HUES48 (cell line): ENCODE measurements at regions not wholly inside any gene's neighbourhood (a gene's known extent, or its start where the extent isn't known, plus 50 kb on each side); places are given as distances from the start of the nearest gene placed in this dataset.

Experiments
- H3K27ac ChIP-seq: one replicate; pipeline ENCODE4 v1.7.0; 2013; ENCODE audit warnings: low read depth, low read length, inconsistent platforms
- H3K27me3 ChIP-seq: 2 replicates; pipeline ENCODE4 v1.6.1; 2013; ENCODE audit warnings: mild to moderate bottlenecking, low read length; ENCODE audit not compliant: control insufficient read depth, insufficient read depth
- H3K36me3 ChIP-seq: 2 replicates; pipeline ENCODE4 v1.6.1; 2013; ENCODE audit warnings: low read length; ENCODE audit not compliant: control insufficient read depth, insufficient read depth
- H3K4me1 ChIP-seq: 2 replicates; pipeline ENCODE4 v1.6.1; 2013; ENCODE audit warnings: mild to moderate bottlenecking, low read length; ENCODE audit not compliant: control insufficient read depth, insufficient read depth
- H3K4me3 ChIP-seq: 2 replicates; pipeline ENCODE4 v1.5.1; 2013; ENCODE audit warnings: mild to moderate bottlenecking, low read depth, low read length
- H3K9ac ChIP-seq: 2 replicates; pipeline ENCODE4 v1.6.1; 2013; ENCODE audit warnings: mild to moderate bottlenecking, low read depth, low read length, moderate library complexity
- H3K9me3 ChIP-seq: 2 replicates; pipeline ENCODE4 v1.6.1; 2013; ENCODE audit warnings: low read length; ENCODE audit not compliant: control insufficient read depth, insufficient read depth

- H3K27me3 ChIP-seq: peaks cover 42% of the 10 kb centered on the region
- H3K4me3 ChIP-seq: no peak overlapping the region
- peaks cover 29% of the 10 kb centered on the region for H3K4me1 ChIP-seq
- H3K27ac ChIP-seq: no peak overlapping the region
- no peaks in the 10 kb centered on the region for H3K36me3 ChIP-seq
- H3K9ac ChIP-seq: no peak overlapping the region
- H3K9me3 ChIP-seq: no peaks in the 10 kb centered on the region
Observed at GRCh38 chr18:26649193-26649543, 100.8 kb upstream of the KCTD1 start.

- H3K9ac ChIP-seq: no peak overlapping the region
- H3K9me3 ChIP-seq: no peaks in the 10 kb centered on the region
- H3K4me3 ChIP-seq: no peak overlapping the region
- H3K27me3 ChIP-seq: peaks cover 37% of the 10 kb centered on the region
- no peak overlapping the region for H3K27ac ChIP-seq
- no peaks in the 10 kb centered on the region for H3K36me3 ChIP-seq
- H3K4me1 ChIP-seq: peaks cover 29% of the 10 kb centered on the region
Observed at GRCh38 chr18:26648509-26649192, 100.3 kb upstream of the KCTD1 start.

GRCh38 chr18:26646901-26647300 lies 98.5 kb upstream of the KCTD1 start:
- no peak overlapping the region for H3K4me3 ChIP-seq
- H3K27me3 ChIP-seq: peaks cover 19% of the 10 kb centered on the region
- H3K36me3 ChIP-seq: no peaks in the 10 kb centered on the region
- H3K9ac ChIP-seq: no peak overlapping the region
- H3K27ac ChIP-seq: no peak overlapping the region
- peaks cover 12% of the 10 kb centered on the region for H3K4me1 ChIP-seq
- H3K9me3 ChIP-seq: no peaks in the 10 kb centered on the region

GRCh38 chr18:26642440-26643348 lies 94.3 kb upstream of the KCTD1 start:
- no peaks in the 10 kb centered on the region for H3K36me3 ChIP-seq
- no peaks in the 10 kb centered on the region for H3K27me3 ChIP-seq
- H3K4me1 ChIP-seq: no peaks in the 10 kb centered on the region
- H3K9ac ChIP-seq: no peak overlapping the region
- no peaks in the 10 kb centered on the region for H3K9me3 ChIP-seq
- H3K4me3 ChIP-seq: no peak overlapping the region
- H3K27ac ChIP-seq: no peak overlapping the region

- no peaks in the 10 kb centered on the region; the same call in 1 of the 2 replicates for H3K4me1 ChIP-seq
- no peaks in the 10 kb centered on the region for H3K27me3 ChIP-seq
- H3K4me3 ChIP-seq: no peak overlapping the region
Observed at GRCh38 chr18:26640541-26640940, 92.2 kb upstream of the KCTD1 start.

GRCh38 chr18:26639149-26639548 lies 90.8 kb upstream of the KCTD1 start:
- H3K27ac ChIP-seq: no peak overlapping the region
- H3K27me3 ChIP-seq: no peaks in the 10 kb centered on the region
- H3K36me3 ChIP-seq: no peaks in the 10 kb centered on the region
- no peak overlapping the region for H3K4me3 ChIP-seq
- no peak overlapping the region for H3K9ac ChIP-seq
- H3K4me1 ChIP-seq: no peaks in the 10 kb centered on the region; the same call in 1 of the 2 replicates
- no peaks in the 10 kb centered on the region for H3K9me3 ChIP-seq

More at GRCh38 chr18:26640541-26640940, 92.2 kb upstream of the KCTD1 start:
- no peak overlapping the region for H3K9ac ChIP-seq
- H3K36me3 ChIP-seq: no peaks in the 10 kb centered on the region
- H3K27ac ChIP-seq: no peak overlapping the region
- H3K9me3 ChIP-seq: no peaks in the 10 kb centered on the region

GRCh38 chr18:26637983-26638382 lies 89.6 kb upstream of the KCTD1 start:
- Histone ChIP-seq H3K4me1 (no peaks in the 10 kb centered on the region; the same call in 1 of the 2 replicates), H3K27me3 (no peaks in the 10 kb centered on the region)

GRCh38 chr18:26637324-26637723 lies 89.0 kb upstream of the KCTD1 start:
- Histone ChIP-seq H3K36me3 (no peaks in the 10 kb centered on the region), H3K9me3 (no peaks in the 10 kb centered on the region), H3K4me3 (no peak overlapping the region), H3K9ac (no peak overlapping the region), H3K27ac (peak overlapping the region; percentile 42), H3K27me3 (no peaks in the 10 kb centered on the region), H3K4me1 (no peaks in the 10 kb centered on the region; the same call in 1 of the 2 replicates)

More at GRCh38 chr18:26637983-26638382, 89.6 kb upstream of the KCTD1 start:
- Histone ChIP-seq H3K9me3 (no peaks in the 10 kb centered on the region), H3K27ac (no peak overlapping the region), H3K9ac (no peak overlapping the region), H3K36me3 (no peaks in the 10 kb centered on the region), H3K4me3 (no peak overlapping the region)

- Histone ChIP-seq H3K4me1 (no peaks in the 10 kb centered on the region; the same call in 1 of the 2 replicates), H3K27ac (no peak overlapping the region), H3K4me3 (no peak overlapping the region), H3K27me3 (no peaks in the 10 kb centered on the region), H3K9ac (no peak overlapping the region), H3K9me3 (no peaks in the 10 kb centered on the region), H3K36me3 (no peaks in the 10 kb centered on the region)
Observed at GRCh38 chr18:26635466-26635865, 87.1 kb upstream of the KCTD1 start.

GRCh38 chr18:26634631-26635030 lies 86.3 kb upstream of the KCTD1 start:
- Histone ChIP-seq H3K4me1 (no peaks in the 10 kb centered on the region; the same call in 1 of the 2 replicates), H3K9ac (no peak overlapping the region), H3K27ac (no peak overlapping the region), H3K36me3 (no peaks in the 10 kb centered on the region), H3K27me3 (no peaks in the 10 kb centered on the region), H3K9me3 (no peaks in the 10 kb centered on the region), H3K4me3 (no peak overlapping the region)

GRCh38 chr18:26631135-26631534 lies 82.8 kb upstream of the KCTD1 start:
- H3K4me3 ChIP-seq: no peak overlapping the region
- no peaks in the 10 kb centered on the region for H3K4me1 ChIP-seq
- no peak overlapping the region for H3K9ac ChIP-seq
- no peaks in the 10 kb centered on the region for H3K36me3 ChIP-seq
- no peaks in the 10 kb centered on the region for H3K9me3 ChIP-seq
- no peaks in the 10 kb centered on the region for H3K27me3 ChIP-seq
- no peak overlapping the region for H3K27ac ChIP-seq
